Esophagus muscularis mucosa (tissue), 4 donors: ENCODE measurements at regions not wholly inside any gene's neighbourhood (a gene's known extent, or its start where the extent isn't known, plus 50 kb on each side); places are given as distances from the start of the nearest gene placed in this dataset.

Experiments used
- DNase-seq: peaks from one replicate; pipeline ENCODE4 v3.0.0-alpha.2; 2017; ENCODE audit errors: extremely low spot score
- H3K27ac ChIP-seq, 4 donors: fragments of 200-600 bp; sonication (generic); replicated peaks in 1 of 4; 1 replicate in 3 of 4; 2 replicates in 1 of 4; pipeline ENCODE4 v1.5.1; 2016 to 2019; ENCODE audit warnings: mild to moderate bottlenecking in 1 of 4
- H3K27me3 ChIP-seq, 4 donors: fragments of 200-600 bp; sonication (generic); one replicate each; pipeline versions ENCODE4 v1.5.1 to v1.6.0; 2016 to 2019
- H3K36me3 ChIP-seq, 4 donors: fragments of 200-600 bp; sonication (generic); one replicate each; pipeline ENCODE4 v1.5.1; 2016 to 2019
- H3K4me1 ChIP-seq, 4 donors: fragments of 200-600 bp; sonication (generic); one replicate each; pipeline ENCODE4 v1.5.1; 2016 to 2019
- H3K4me3 ChIP-seq, 4 donors: fragments of 200-600 bp; sonication (generic); 1 replicate in 2 of 4; 2 replicates in 2 of 4; pipeline ENCODE4 v1.5.1; 2016 to 2019; ENCODE audit warnings: mild to moderate bottlenecking in 4 of 4, moderate library complexity in 1 of 4
- H3K9me3 ChIP-seq, 4 donors: fragments of 200-600 bp; sonication (generic); 1 replicate in 3 of 4; 2 replicates in 1 of 4; pipeline ENCODE4 v1.5.1; 2016 to 2019
- EP300 ChIP-seq: sonication (generic); formaldehyde crosslinking; IDR thresholded peaks from one replicate; pipeline ENCODE4 v1.6.1; 2017; ENCODE audit warnings: antibody characterized with exemption
- POLR2A ChIP-seq: fragments of 450-650 bp; IDR thresholded peaks from one replicate; pipeline ENCODE4 v1.6.1; 2017; ENCODE audit warnings: antibody characterized with exemption, moderate library complexity, mild to moderate bottlenecking, low read depth
- POLR2AphosphoS5 ChIP-seq, 2 donors: sonication (generic); formaldehyde crosslinking; IDR thresholded peaks; one replicate each; pipeline ENCODE4 v1.6.1; 2017; ENCODE audit warnings: antibody characterized with exemption in 2 of 2
- WGBS: methylation state at CpG from one replicate; pipeline ENCODE4 v1.1.5; 2018; 5-methylcytosine and 5-hydroxymethylcytosine counted together
- intact Hi-C: fragments of 100-400 bp; cut with DNase I; formaldehyde crosslinking; loops from one replicate; pipeline ENCODE4 v1.15.1; 2023
- TF ChIP-seq, protein P1 (sequence below), 3 experiments: fragments of 200-600 bp in 2 of 3; fragments of 450-650 bp in 1 of 3; sonication (generic) in 2 of 3; IDR thresholded peaks; one replicate each; pipeline ENCODE4 v1.5.1; 2017 to 2019; ENCODE audit warnings: antibody characterized with exemption in 3 of 3, mild to moderate bottlenecking in 2 of 3, moderate library complexity in 1 of 3

DNA sequence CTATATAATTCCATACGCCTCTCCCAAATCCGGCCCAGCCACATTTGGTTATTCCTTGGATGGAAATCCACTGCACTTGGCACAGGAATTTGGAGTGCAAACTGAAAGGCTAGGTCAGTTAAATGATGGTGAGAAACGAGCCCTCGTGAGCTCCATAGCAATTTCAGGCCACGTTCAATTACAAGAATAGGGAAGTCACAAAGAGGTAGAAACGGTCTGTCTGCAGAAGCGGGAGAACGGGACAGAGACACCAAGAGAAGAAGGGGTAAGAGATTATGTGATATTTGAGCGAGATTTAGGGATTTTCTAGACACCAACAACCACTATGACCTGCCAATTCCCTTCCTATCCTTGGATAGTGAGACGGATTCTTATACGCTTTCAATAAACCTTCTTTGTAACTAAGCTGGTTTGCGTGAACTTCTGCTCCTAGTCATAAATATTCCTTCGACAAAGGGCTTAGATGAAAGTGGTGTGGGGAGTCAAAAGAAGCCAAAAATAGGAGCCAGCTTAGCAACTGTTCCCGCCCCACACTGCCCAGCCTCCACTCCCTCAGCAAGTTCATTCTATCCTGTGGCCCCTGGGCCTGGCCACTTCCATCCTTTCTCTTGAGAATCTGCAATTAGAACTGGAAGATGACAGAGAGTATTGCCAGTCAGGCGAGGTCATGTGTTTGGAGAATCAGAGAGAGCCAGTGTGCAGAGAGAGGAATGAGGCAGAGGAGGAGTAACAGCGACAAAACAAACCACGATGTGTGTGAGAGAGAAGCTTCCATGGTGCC is 118.4 kb downstream of the ZNF608 start:
- H3K9me3 ChIP-seq, result no peaks in the 10 kb centered on the region
- no peak overlapping the region for H3K27ac ChIP-seq
- H3K36me3 ChIP-seq, result no peaks in the 10 kb centered on the region
- intact Hi-C loops, result no loop called here
- H3K27me3 ChIP-seq, result no peaks in the 10 kb centered on the region
- peaks cover 0 to 17% (median 2%) of the 10 kb centered on the region in 4 donors for H3K4me1 ChIP-seq
- TF ChIP-seq, protein P1, sequence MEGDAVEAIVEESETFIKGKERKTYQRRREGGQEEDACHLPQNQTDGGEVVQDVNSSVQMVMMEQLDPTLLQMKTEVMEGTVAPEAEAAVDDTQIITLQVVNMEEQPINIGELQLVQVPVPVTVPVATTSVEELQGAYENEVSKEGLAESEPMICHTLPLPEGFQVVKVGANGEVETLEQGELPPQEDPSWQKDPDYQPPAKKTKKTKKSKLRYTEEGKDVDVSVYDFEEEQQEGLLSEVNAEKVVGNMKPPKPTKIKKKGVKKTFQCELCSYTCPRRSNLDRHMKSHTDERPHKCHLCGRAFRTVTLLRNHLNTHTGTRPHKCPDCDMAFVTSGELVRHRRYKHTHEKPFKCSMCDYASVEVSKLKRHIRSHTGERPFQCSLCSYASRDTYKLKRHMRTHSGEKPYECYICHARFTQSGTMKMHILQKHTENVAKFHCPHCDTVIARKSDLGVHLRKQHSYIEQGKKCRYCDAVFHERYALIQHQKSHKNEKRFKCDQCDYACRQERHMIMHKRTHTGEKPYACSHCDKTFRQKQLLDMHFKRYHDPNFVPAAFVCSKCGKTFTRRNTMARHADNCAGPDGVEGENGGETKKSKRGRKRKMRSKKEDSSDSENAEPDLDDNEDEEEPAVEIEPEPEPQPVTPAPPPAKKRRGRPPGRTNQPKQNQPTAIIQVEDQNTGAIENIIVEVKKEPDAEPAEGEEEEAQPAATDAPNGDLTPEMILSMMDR (IDR thresholded peaks at IDR 0.05), result no peak
- TF ChIP-seq POLR2A, result no peak
- H3K4me3 ChIP-seq, result no peak overlapping the region
- no peak for DNase-seq
- 78% methylated on average over 17 of the region's 17 CpGs for WGBS

DNA sequence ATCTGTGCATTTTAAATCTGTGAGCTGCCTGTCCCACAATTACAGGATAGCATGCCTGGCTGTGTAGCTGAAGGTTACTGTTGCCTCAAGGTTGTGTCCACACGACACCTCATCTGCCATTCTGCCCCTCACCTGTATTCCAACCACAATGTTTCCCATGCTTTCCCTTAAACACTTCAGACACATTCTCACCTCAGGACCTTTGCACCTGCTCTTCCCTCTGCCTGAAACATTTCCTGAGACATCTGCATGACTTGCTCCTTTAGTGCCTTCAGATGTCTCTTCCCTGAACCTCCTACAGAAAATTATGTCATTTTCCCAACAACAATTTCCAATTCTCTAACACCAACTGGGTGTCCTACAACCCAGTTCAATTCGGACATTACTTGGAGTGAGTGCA is 120.4 kb downstream of the ZNF608 start:
- no peaks in the 10 kb centered on the region for H3K36me3 ChIP-seq
- H3K4me1 ChIP-seq, result peaks cover 0 to 17% (median 2%) of the 10 kb centered on the region in 4 donors
- no peaks in the 10 kb centered on the region for H3K9me3 ChIP-seq
- DNase-seq, result no peak
- intact Hi-C loops, result no loop called here
- TF ChIP-seq POLR2A, result no peak
- no peak for TF ChIP-seq POLR2AphosphoS5 (IDR thresholded peaks at IDR 0.05)
- TF ChIP-seq, protein P1 (IDR thresholded peaks at IDR 0.05), result no peak
- TF ChIP-seq EP300, result no peak
- no peak overlapping the region for H3K4me3 ChIP-seq
- no peaks in the 10 kb centered on the region for H3K27me3 ChIP-seq
- no peak overlapping the region for H3K27ac ChIP-seq
- WGBS, result 97% methylated on average over 2 of the region's 2 CpGs

DNA sequence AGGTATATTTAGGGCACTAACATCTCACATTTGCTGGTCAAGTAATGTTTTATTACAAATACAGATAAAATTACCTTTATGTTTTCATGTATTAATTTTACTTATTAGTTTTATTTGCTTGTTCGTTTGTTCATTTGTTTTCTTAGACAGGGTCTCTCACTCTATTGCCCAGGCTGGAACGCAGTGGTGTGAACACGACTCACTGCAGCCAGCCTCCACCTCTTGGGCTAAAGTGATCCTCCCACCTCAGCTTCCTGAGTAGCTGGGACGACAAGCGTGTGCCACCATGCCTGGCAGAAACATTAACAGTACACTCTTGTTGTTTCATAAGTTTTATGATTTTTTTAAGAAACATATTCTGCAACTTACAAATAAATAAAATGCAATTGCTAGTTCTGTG is 123.2 kb downstream of the ZNF608 start:
- Histone ChIP-seq H3K27me3 (no peaks in the 10 kb centered on the region), H3K36me3 (no peaks in the 10 kb centered on the region), H3K4me3 (no peak overlapping the region), H3K27ac (no peak overlapping the region), H3K9me3 (no peaks in the 10 kb centered on the region), H3K4me1 (peaks cover 0 to 2% (median 0%) of the 10 kb centered on the region in 4 donors)
- 93% methylated on average over 5 of the region's 5 CpGs for WGBS
- intact Hi-C loops, result no loop called here
- TF ChIP-seq, protein P1 (IDR thresholded peaks at IDR 0.05), result no peak
- TF ChIP-seq POLR2AphosphoS5 (IDR thresholded peaks at IDR 0.05) (no peak), EP300 (no peak), POLR2A (no peak)
- no peak for DNase-seq

DNA sequence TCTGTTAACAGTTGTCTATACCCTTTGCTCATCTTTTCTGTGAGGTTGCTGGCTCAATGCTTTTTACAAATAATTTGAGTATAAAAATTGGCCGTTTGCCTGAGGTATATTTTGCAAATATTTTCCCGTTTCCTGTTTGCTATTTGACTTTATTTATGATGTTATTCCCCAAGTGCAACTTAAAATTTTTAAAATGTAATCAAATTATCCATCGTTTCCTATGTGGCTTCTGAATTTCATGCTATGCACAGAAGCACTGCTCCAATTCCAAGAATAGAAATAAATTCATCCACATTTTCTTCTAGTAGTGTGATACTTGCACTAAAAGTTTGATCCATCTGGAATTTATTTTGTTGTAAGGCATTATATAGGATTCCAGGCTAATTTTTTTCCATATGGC is 123.6 kb downstream of the ZNF608 start:
- no peaks in the 10 kb centered on the region for H3K36me3 ChIP-seq
- 83% methylated on average over 3 of the region's 3 CpGs for WGBS
- DNase-seq, result no peak
- no peaks in the 10 kb centered on the region for H3K4me1 ChIP-seq
- H3K9me3 ChIP-seq, result no peaks in the 10 kb centered on the region
- H3K4me3 ChIP-seq, result no peak overlapping the region
- H3K27ac ChIP-seq, result no peak overlapping the region
- no peak for TF ChIP-seq POLR2AphosphoS5 (IDR thresholded peaks at IDR 0.05)
- no peak for TF ChIP-seq EP300
- TF ChIP-seq, protein P1 (IDR thresholded peaks at IDR 0.05), result no peak
- TF ChIP-seq POLR2A, result no peak
- intact Hi-C loops, result no loop called here
- no peaks in the 10 kb centered on the region for H3K27me3 ChIP-seq

DNA sequence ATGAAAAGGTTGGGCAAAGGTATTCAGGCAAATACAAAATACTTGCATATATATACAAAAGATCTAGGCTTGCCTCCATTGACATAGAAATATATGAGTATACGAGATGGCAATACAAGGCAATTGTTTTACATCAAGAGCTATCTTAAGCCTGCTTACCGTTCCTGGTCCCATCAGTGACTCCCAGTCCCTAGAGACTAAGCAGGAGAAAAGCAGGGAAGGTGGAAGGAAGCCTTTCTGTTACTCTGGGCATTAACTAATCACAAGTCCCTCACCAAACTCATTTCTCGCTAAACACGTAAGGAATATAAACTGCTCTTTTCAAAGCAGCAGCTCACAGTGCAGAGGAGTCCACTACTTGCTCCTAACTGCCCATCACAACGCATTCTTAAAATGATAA is 125.2 kb downstream of the ZNF608 start:
- H3K4me1 ChIP-seq, result no peaks in the 10 kb centered on the region
- no peaks in the 10 kb centered on the region for H3K36me3 ChIP-seq
- H3K9me3 ChIP-seq, result no peaks in the 10 kb centered on the region
- no peaks in the 10 kb centered on the region for H3K27me3 ChIP-seq
- TF ChIP-seq POLR2A, result no peak
- no peak for TF ChIP-seq POLR2AphosphoS5 (IDR thresholded peaks at IDR 0.05)
- TF ChIP-seq, protein P1 (IDR thresholded peaks at IDR 0.05), result no peak
- no peak for TF ChIP-seq EP300
- intact Hi-C loops, result no loop called here
- 90% methylated on average over 5 of the region's 5 CpGs for WGBS
- H3K4me3 ChIP-seq, result no peak overlapping the region
- DNase-seq, result no peak
- H3K27ac ChIP-seq, result no peak overlapping the region
